ENCODE measurements at regions not wholly inside any gene's neighbourhood (a gene's known extent, or its start where the extent isn't known, plus 50 kb on each side); places are given as distances from the start of the nearest gene placed in this dataset.

- H4K20me1 ChIP-seq (ENCODE audit: control insufficient read depth, insufficient read depth, insufficient read length): no peaks in the 10 kb centered on the region
- H2BK5ac ChIP-seq (ENCODE audit: insufficient read length, low read length): no peak overlapping the region
- DNase-seq: no peak
- no peak overlapping the region for H2AK5ac ChIP-seq (ENCODE audit: insufficient read length, low read length)
- H3K14ac ChIP-seq (ENCODE audit: insufficient read depth, low read length): no peak overlapping the region
- no peak for TF ChIP-seq CTCF (conservative IDR thresholded peaks at IDR 0.05)
- no peak overlapping the region for H2BK15ac ChIP-seq (ENCODE audit: low read depth, low read length)
- H2BK120ac ChIP-seq (ENCODE audit: low read depth, low read length, poor library complexity, severe bottlenecking): no peak overlapping the region
- Mint-ChIP-seq H3K9me3 (no peaks in the 10 kb centered on the region), H3K36me3 (ENCODE audit: insufficient read depth in 1 of 3, low read depth in 3 of 3) (no peaks in the 10 kb centered on the region), H3K27ac (no peak overlapping the region), H3K4me3 (no peak overlapping the region), H3K4me1 (peaks cover 5 to 6% of the 10 kb centered on the region in 2 experiments; a peak in 3 of 4 replicates), H3K27me3 (ENCODE audit: low read depth) (peaks cover 2% of the 10 kb centered on the region; the same call in 1 of the 2 replicates)
- H4K91ac ChIP-seq (ENCODE audit: insufficient read length, low read depth, low read length): no peak overlapping the region
- H4K5ac ChIP-seq (ENCODE audit: insufficient read length, low read depth, low read length): no peak overlapping the region
- H3K23me2 ChIP-seq (ENCODE audit: insufficient read length, low read depth, low read length, poor library complexity, severe bottlenecking): no peaks in the 10 kb centered on the region
- no peak overlapping the region for H3K23ac ChIP-seq (ENCODE audit: insufficient read length, low read depth, low read length)
- H2BK12ac ChIP-seq (ENCODE audit: insufficient read length, low read depth, low read length): no peak overlapping the region
- H3K4ac ChIP-seq (ENCODE audit: low read depth, low read length): no peak overlapping the region
- H3K79me2 ChIP-seq (ENCODE audit: insufficient read depth, low read length): no peaks in the 10 kb centered on the region; the same call in 1 of the 2 replicates
- no peak overlapping the region for H2AFZ ChIP-seq (ENCODE audit: low read length)
- H4K8ac ChIP-seq (replicated peaks; ENCODE audit: insufficient read length, low read depth, low read length): no peak overlapping the region
- no peaks in the 10 kb centered on the region for H3K4me1 ChIP-seq (ENCODE audit: insufficient read depth, low read length)
- H3K79me1 ChIP-seq (ENCODE audit: insufficient read depth, low read depth, low read length, poor library complexity, severe bottlenecking): no peaks in the 10 kb centered on the region
- no peaks in the 10 kb centered on the region for H3K9me3 ChIP-seq (ENCODE audit: control insufficient read depth, low read depth, low read length)
- no CpG with 5 or more reads among the region's 3 CpGs for WGBS (ENCODE audit: extremely low coverage, insufficient read length, low lambda C conversion rate)
- no peak overlapping the region for H3T11ph ChIP-seq (ENCODE audit: low read length)
- no peaks in the 10 kb centered on the region for H3K27me3 ChIP-seq (ENCODE audit: insufficient read depth, low read length)
- H3K18ac ChIP-seq (ENCODE audit: insufficient read length, low read depth, low read length): no peak overlapping the region
- H3K9ac ChIP-seq (ENCODE audit: extremely low read depth, insufficient read length, low read length): no peak overlapping the region
- H3K56ac ChIP-seq (ENCODE audit: insufficient read length, low read depth, low read length): no peak overlapping the region
- no peak overlapping the region for H3K4me2 ChIP-seq (ENCODE audit: insufficient read depth, insufficient read length, low read length)
- no peak overlapping the region for H2BK20ac ChIP-seq (ENCODE audit: low read depth, low read length, poor library complexity, severe bottlenecking)
- no peak overlapping the region for H3K27ac ChIP-seq (ENCODE audit: insufficient read length, low read depth, low read length)
Measured at GRCh38 chr15:79524531-79524930, 92.4 kb downstream of the MINAR1 start.
